Prostate gland (tissue), 2 donors: ENCODE measurements at regions not wholly inside any gene's neighbourhood (a gene's known extent, or its start where the extent isn't known, plus 50 kb on each side); places are given as distances from the start of the nearest gene placed in this dataset.

Source experiments
- DNase-seq: peaks from one replicate; pipeline ENCODE4 v3.0.0-alpha.2; 2019; ENCODE audit warnings: low spot score
- H3K27ac ChIP-seq, 2 donors: fragments of 200-600 bp; sonication (generic); 2 replicates each; pipeline ENCODE4 v1.5.1; 2017 to 2019
- H3K27me3 ChIP-seq: fragments of 200-600 bp; sonication (generic); replicated peaks from 2 replicates; pipeline ENCODE4 v1.5.1; 2019; ENCODE audit not compliant: insufficient read depth
- H3K36me3 ChIP-seq, 2 donors: fragments of 200-600 bp; sonication (generic); 1 replicate in 1 of 2; 2 replicates in 1 of 2; pipeline versions ENCODE4 v1.5.1 to v1.8.1; 2017 to 2019
- H3K4me1 ChIP-seq: fragments of 200-600 bp; sonication (generic); replicated peaks from 2 replicates; pipeline ENCODE4 v1.5.1; 2019
- H3K4me3 ChIP-seq, 2 donors: fragments of 200-600 bp; sonication (generic); 2 replicates each; pipeline ENCODE4 v1.5.1; 2017 to 2019
- H3K9me3 ChIP-seq: fragments of 200-600 bp; sonication (generic); 2 replicates; pipeline ENCODE4 v1.5.1; 2017
- POLR2A ChIP-seq: fragments of 450-650 bp; IDR thresholded peaks from one replicate; pipeline ENCODE4 v1.6.1; 2016; ENCODE audit warnings: antibody characterized with exemption, mild to moderate bottlenecking
- POLR2AphosphoS5 ChIP-seq: sonication (generic); formaldehyde crosslinking; IDR thresholded peaks from one replicate; pipeline ENCODE4 v1.6.1; 2017; ENCODE audit warnings: antibody characterized with exemption
- WGBS: methylation state at CpG from one replicate; pipeline ENCODE4 v1.1.5; 2018; 5-methylcytosine and 5-hydroxymethylcytosine counted together
- intact Hi-C: fragments of 100-400 bp; cut with DNase I; formaldehyde crosslinking; loops from one replicate; pipeline ENCODE4 v1.14.2; 2022
- TF ChIP-seq, protein P1 (sequence below), 4 experiments: fragments of 200-600 bp in 2 of 4; fragments of 450-650 bp in 2 of 4; sonication (generic) in 2 of 4; IDR thresholded peaks; 1 replicate in 3 of 4; 2 replicates in 1 of 4; pipeline ENCODE4 v1.5.1; 2016 to 2019; ENCODE audit warnings: antibody characterized with exemption in 4 of 4, mild to moderate bottlenecking in 2 of 4, moderate library complexity in 2 of 4

DNA sequence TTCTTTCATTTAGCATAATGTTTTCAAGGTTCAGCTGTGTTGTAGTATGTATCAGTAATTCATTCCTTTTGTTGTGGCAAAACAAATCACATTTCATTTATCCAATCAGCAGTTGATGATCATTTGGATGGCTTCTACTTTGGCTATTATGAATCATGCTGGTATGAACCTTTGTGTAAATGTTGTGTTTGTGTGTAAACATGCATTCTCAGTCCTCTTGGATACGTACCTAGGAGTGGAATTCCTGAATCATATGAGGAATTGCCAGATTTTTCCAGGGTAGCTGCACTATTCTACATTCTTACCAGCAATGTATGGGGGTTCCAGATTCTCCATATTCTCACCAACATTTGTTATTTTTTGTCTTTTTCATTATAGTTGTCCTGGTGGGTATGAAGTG, 578.5 kb upstream of the MKI67 start:
- 55% methylated on average over 1 of the region's 1 CpG for WGBS

DNA sequence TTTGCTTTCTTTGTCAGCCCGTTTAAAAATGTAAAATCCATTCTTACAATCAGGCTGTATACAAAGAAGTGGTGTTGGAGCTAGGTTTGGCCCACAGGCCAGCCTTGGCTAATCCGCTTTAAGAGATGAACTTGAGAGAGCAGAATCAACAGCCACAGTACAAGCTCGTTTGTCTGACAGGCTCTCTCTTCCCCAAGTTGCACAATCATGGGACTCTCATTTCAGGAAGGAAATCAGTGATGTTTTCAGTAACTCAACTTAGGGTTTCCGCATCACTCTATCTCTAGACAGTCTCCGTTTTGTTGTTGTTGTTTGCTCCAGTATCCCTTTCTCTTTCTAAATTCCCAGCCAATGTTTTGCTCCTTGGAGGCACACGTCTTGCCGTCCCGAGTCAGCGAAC, 582.0 kb upstream of the MKI67 start:
- TF ChIP-seq POLR2AphosphoS5 (no peak), POLR2A (no peak)
- TF ChIP-seq, protein P1, sequence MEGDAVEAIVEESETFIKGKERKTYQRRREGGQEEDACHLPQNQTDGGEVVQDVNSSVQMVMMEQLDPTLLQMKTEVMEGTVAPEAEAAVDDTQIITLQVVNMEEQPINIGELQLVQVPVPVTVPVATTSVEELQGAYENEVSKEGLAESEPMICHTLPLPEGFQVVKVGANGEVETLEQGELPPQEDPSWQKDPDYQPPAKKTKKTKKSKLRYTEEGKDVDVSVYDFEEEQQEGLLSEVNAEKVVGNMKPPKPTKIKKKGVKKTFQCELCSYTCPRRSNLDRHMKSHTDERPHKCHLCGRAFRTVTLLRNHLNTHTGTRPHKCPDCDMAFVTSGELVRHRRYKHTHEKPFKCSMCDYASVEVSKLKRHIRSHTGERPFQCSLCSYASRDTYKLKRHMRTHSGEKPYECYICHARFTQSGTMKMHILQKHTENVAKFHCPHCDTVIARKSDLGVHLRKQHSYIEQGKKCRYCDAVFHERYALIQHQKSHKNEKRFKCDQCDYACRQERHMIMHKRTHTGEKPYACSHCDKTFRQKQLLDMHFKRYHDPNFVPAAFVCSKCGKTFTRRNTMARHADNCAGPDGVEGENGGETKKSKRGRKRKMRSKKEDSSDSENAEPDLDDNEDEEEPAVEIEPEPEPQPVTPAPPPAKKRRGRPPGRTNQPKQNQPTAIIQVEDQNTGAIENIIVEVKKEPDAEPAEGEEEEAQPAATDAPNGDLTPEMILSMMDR (IDR thresholded peaks at IDR 0.05): no peak
- no peak overlapping the region for H3K4me3 ChIP-seq
- no peaks in the 10 kb centered on the region for H3K4me1 ChIP-seq
- H3K36me3 ChIP-seq: no peaks in the 10 kb centered on the region
- H3K9me3 ChIP-seq: no peaks in the 10 kb centered on the region
- WGBS: 84% methylated on average over 9 of the region's 9 CpGs
- intact Hi-C loops: no loop called here
- no peak overlapping the region for H3K27ac ChIP-seq
- H3K27me3 ChIP-seq: no peaks in the 10 kb centered on the region
- no peak for DNase-seq

More for the DNA sequence above, 578.5 kb upstream of the MKI67 start:
- no peak for DNase-seq
- H3K4me1 ChIP-seq: no peaks in the 10 kb centered on the region
- no peaks in the 10 kb centered on the region for H3K27me3 ChIP-seq
- intact Hi-C loops: no loop called here
- no peaks in the 10 kb centered on the region for H3K36me3 ChIP-seq
- TF ChIP-seq POLR2AphosphoS5 (no peak), POLR2A (no peak)
- TF ChIP-seq, protein P1 (IDR thresholded peaks at IDR 0.05): no peak
- no peaks in the 10 kb centered on the region for H3K9me3 ChIP-seq
- no peak overlapping the region for H3K27ac ChIP-seq
- no peak overlapping the region for H3K4me3 ChIP-seq

DNA sequence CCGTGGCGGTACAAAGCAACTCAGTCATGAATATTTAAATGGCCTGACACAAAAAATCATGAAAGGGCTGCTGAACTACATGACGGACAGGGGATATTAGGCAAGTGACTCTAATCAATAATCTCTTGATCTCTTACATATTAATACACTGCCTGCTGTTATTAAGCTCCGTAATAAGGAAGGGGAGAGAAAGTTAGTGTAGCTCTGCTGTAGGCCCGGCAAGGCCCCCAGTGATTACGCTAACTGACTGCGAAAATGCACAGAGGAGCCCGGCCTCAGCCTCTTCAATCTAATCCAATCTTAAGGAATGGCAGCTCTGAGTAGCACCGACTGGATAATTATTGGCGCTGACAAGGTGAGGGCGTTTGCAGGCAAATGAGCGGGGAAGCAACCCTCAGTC, 583.5 kb upstream of the MKI67 start:
- intact Hi-C loops: no loop called here
- H3K27ac ChIP-seq: no peak overlapping the region
- no peaks in the 10 kb centered on the region for H3K9me3 ChIP-seq
- WGBS: 83% methylated on average over 12 of the region's 12 CpGs
- DNase-seq: no peak
- no peaks in the 10 kb centered on the region for H3K36me3 ChIP-seq
- no peak for TF ChIP-seq POLR2AphosphoS5
- no peak for TF ChIP-seq POLR2A
- TF ChIP-seq, protein P1 (IDR thresholded peaks at IDR 0.05): no peak
- no peak overlapping the region for H3K4me3 ChIP-seq
- no peaks in the 10 kb centered on the region for H3K4me1 ChIP-seq
- no peaks in the 10 kb centered on the region for H3K27me3 ChIP-seq

DNA sequence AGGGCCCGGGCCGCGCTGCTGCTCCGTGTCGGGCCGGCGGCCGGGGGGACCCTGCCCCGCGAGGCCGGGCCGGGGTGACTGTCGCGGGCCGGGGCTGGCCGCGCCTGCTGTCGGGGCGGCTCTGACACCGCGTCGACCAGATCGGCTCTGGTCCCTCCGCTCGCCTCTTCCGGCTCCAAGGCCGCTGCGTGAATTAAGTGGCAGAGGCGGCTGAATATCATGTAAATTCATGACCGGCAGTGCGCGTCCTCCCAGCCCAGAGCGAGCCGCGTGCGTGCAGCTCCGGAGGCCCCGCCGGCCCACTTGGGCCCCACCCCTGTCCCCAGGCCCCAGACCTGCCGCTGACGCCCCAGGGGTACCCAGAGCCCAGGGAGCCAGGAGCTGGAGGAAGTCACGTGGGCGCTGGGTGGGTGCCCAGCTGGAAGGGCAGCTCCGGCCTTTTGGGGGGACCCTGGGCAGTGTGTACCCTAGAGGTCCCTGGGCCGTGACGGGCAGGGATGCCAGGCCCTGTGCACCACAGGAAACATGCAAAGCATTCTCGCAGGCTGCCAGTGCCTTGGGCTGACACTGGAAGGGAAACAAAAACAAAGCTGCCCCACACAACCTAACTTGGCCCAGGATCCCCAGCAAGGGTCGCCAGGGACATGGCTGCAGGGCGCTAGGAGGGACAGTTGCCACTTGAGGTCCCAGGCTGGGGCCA, 584.0 kb upstream of the MKI67 start:
- DNase-seq: no peak
- Histone ChIP-seq H3K27me3 (no peaks in the 10 kb centered on the region), H3K9me3 (no peaks in the 10 kb centered on the region), H3K36me3 (no peaks in the 10 kb centered on the region), H3K27ac (no peak overlapping the region), H3K4me3 (no peak overlapping the region), H3K4me1 (no peaks in the 10 kb centered on the region)
- TF ChIP-seq, protein P1 (IDR thresholded peaks at IDR 0.05): no peak
- no peak for TF ChIP-seq POLR2A
- TF ChIP-seq POLR2AphosphoS5: no peak
- 52% methylated on average over 49 of the region's 49 CpGs for WGBS
- intact Hi-C loops: no loop called here

DNA sequence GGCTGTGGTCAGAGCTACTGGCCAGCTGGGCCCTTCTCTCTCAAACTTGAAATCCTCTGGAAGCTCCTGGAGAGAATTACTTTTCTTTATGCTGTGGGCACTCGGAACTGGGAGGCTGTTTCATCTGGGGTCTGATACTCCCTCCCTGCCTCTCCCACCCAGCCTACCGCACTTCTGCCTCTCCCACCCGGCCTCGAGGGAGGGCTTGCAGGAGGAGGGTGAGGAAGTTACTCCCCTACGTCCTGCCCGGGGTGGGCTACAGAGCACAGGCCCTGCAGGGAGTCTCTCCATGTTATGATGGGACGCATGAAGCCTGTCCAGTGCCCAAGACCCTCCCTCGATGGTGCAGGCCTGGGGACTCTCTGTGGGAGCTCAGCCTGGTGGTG, 584.6 kb upstream of the MKI67 start:
- no peak overlapping the region for H3K4me3 ChIP-seq
- WGBS: 90% methylated on average over 8 of the region's 8 CpGs
- no peak for TF ChIP-seq POLR2AphosphoS5
- TF ChIP-seq POLR2A: no peak
- TF ChIP-seq, protein P1 (IDR thresholded peaks at IDR 0.05): no peak
- intact Hi-C loops: no loop called here
- no peaks in the 10 kb centered on the region for H3K27me3 ChIP-seq
- H3K4me1 ChIP-seq: no peaks in the 10 kb centered on the region
- no peak for DNase-seq
- no peaks in the 10 kb centered on the region for H3K36me3 ChIP-seq
- H3K9me3 ChIP-seq: no peaks in the 10 kb centered on the region
- no peak overlapping the region for H3K27ac ChIP-seq
